ENCODE measurements at regions not wholly inside any gene's neighbourhood (a gene's known extent, or its start where the extent isn't known, plus 50 kb on each side); places are given as distances from the start of the nearest gene placed in this dataset.

GRCh38 chr1:209103092-209103491 lies 480.4 kb upstream of the CAMK1G start:
- TF ChIP-seq CTCF (IDR thresholded peaks at IDR 0.05; ENCODE audit: insufficient read depth, low read depth, low read length), result no peak
- TF ChIP-seq EZH2 (IDR thresholded peaks at IDR 0.05; ENCODE audit: insufficient read depth, low read length), result no peak
